ENCODE measurements at regions not wholly inside any gene's neighbourhood (a gene's known extent, or its start where the extent isn't known, plus 50 kb on each side); places are given as distances from the start of the nearest gene placed in this dataset.
A peak's percentile ranks its signal among the peaks of the same experiment; 100 is the strongest.

- no peak for TF ChIP-seq CTCF (IDR thresholded peaks at IDR 0.05; ENCODE audit: control insufficient read depth, insufficient read depth, low read depth, low read length, missing control alignments)
- no peak for DNase-seq (ENCODE audit: low read depth)
- no peak overlapping the region for H3K4me3 ChIP-seq (ENCODE audit: control insufficient read depth, low read depth, low read length)
Measured at GRCh38 chr6:14743144-14743473, 502.8 kb upstream of the JARID2 start.

- no peak for TF ChIP-seq CTCF (IDR thresholded peaks at IDR 0.05; ENCODE audit: control insufficient read depth, insufficient read depth, low read depth, low read length, missing control alignments)
- DNase-seq (ENCODE audit: low read depth), result peak; percentile 97
- H3K4me3 ChIP-seq (ENCODE audit: control insufficient read depth, low read depth, low read length), result no peak overlapping the region
Measured at GRCh38 chr6:14743474-14744211, 502.2 kb upstream of the JARID2 start.

- DNase-seq (ENCODE audit: low read depth), result no peak
- H3K4me3 ChIP-seq (ENCODE audit: control insufficient read depth, low read depth, low read length), result no peak overlapping the region
- TF ChIP-seq CTCF (IDR thresholded peaks at IDR 0.05; ENCODE audit: control insufficient read depth, insufficient read depth, low read depth, low read length, missing control alignments), result no peak
Measured at GRCh38 chr6:14744212-14744556, 501.7 kb upstream of the JARID2 start.

- no peak for TF ChIP-seq CTCF (IDR thresholded peaks at IDR 0.05; ENCODE audit: control insufficient read depth, insufficient read depth, low read depth, low read length, missing control alignments)
- no peak overlapping the region for H3K4me3 ChIP-seq (ENCODE audit: control insufficient read depth, low read depth, low read length)
- no peak for DNase-seq (ENCODE audit: low read depth)
Measured at GRCh38 chr6:14746139-14746837, 499.6 kb upstream of the JARID2 start.

- no peak overlapping the region for H3K4me3 ChIP-seq (ENCODE audit: control insufficient read depth, low read depth, low read length)
- DNase-seq (ENCODE audit: low read depth), result peak; percentile 61
- no peak for TF ChIP-seq CTCF (IDR thresholded peaks at IDR 0.05; ENCODE audit: control insufficient read depth, insufficient read depth, low read depth, low read length, missing control alignments)
Measured at GRCh38 chr6:14747881-14748520, 497.9 kb upstream of the JARID2 start.

GRCh38 chr6:14748679-14749078, 497.2 kb upstream of the JARID2 start:
- no peak overlapping the region for H3K4me3 ChIP-seq (ENCODE audit: control insufficient read depth, low read depth, low read length)
- DNase-seq (ENCODE audit: low read depth), result no peak
- no peak for TF ChIP-seq CTCF (IDR thresholded peaks at IDR 0.05; ENCODE audit: control insufficient read depth, insufficient read depth, low read depth, low read length, missing control alignments)
